CD14-positive monocyte (primary cell): ENCODE measurements at regions not wholly inside any gene's neighbourhood (a gene's known extent, or its start where the extent isn't known, plus 50 kb on each side); places are given as distances from the start of the nearest gene placed in this dataset.

Experiments used
- DNase-seq, 3 donors: peaks; one replicate each; pipeline ENCODE4 v3.0.0-alpha.2; 2011 to 2022
- H2AFZ ChIP-seq: 2 replicates; pipeline ENCODE4 v1.6.0; 2012; ENCODE audit warnings: mild to moderate bottlenecking, low read depth, low read length, inconsistent platforms; ENCODE audit not compliant: insufficient read depth, poor library complexity, severe bottlenecking
- H3K27ac ChIP-seq, 2 donors: 1 replicate in 1 of 2; 2 replicates in 1 of 2; pipeline ENCODE4 v1.5.1; 2012 to 2013; ENCODE audit warnings: low read length in 2 of 2, control low read depth in 1 of 2, inconsistent platforms in 1 of 2, low read depth in 1 of 2, mild to moderate bottlenecking in 1 of 2
- H3K27me3 ChIP-seq, 2 donors: one replicate each; pipeline versions ENCODE4 v1.6.0 to v1.6.1; 2011 to 2013; ENCODE audit warnings: low read length in 2 of 2; ENCODE audit not compliant: control insufficient read depth in 2 of 2, insufficient read depth in 2 of 2
- H3K36me3 ChIP-seq, 2 donors: replicated peaks in 1 of 2; 1 replicate in 1 of 2; 2 replicates in 1 of 2; pipeline versions ENCODE4 v1.5.1 to v1.6.1; 2012 to 2013; ENCODE audit warnings: low read length in 2 of 2, control low read depth in 1 of 2, inconsistent platforms in 1 of 2, mild to moderate bottlenecking in 1 of 2; ENCODE audit not compliant: insufficient read depth in 2 of 2, control insufficient read depth in 1 of 2
- H3K4me1 ChIP-seq, 2 donors: 1 replicate in 1 of 2; 2 replicates in 1 of 2; pipeline versions ENCODE4 v1.5.1 to v1.6.1; 2012 to 2013; ENCODE audit warnings: low read length in 2 of 2, control low read depth in 1 of 2, inconsistent platforms in 1 of 2, mild to moderate bottlenecking in 1 of 2, moderate library complexity in 1 of 2; ENCODE audit not compliant: insufficient read depth in 2 of 2, control insufficient read depth in 1 of 2
- H3K4me2 ChIP-seq: replicated peaks from 2 replicates; pipeline ENCODE3; 2012; ENCODE audit warnings: low read length, moderate library complexity, mild to moderate bottlenecking; ENCODE audit not compliant: poor library complexity, severe bottlenecking; ENCODE audit errors: extremely low read depth
- H3K4me3 ChIP-seq, 3 experiments: fragments of 200-600 bp in 1 of 3; sonication (generic) in 1 of 3; replicated peaks in 1 of 3; 1 replicate in 2 of 3; 2 replicates in 1 of 3; pipeline ENCODE4 v1.5.1; 2011 to 2013; ENCODE audit warnings: low read length in 3 of 3, mild to moderate bottlenecking in 3 of 3, control low read depth in 2 of 3, low read depth in 2 of 3, inconsistent platforms in 1 of 3, moderate library complexity in 1 of 3
- H3K79me2 ChIP-seq: 2 replicates; pipeline ENCODE4 v1.6.0; 2012; ENCODE audit warnings: mild to moderate bottlenecking, control low read depth, inconsistent platforms, low read length, moderate library complexity; ENCODE audit not compliant: insufficient read depth
- H3K9ac ChIP-seq: 2 replicates; pipeline ENCODE4 v1.6.0; 2017; ENCODE audit warnings: low read length, mild to moderate bottlenecking; ENCODE audit not compliant: insufficient read depth, poor library complexity, severe bottlenecking
- H3K9me3 ChIP-seq, 2 donors: replicated peaks in 1 of 2; 1 replicate in 1 of 2; 2 replicates in 1 of 2; pipeline versions ENCODE4 v1.5.1 to v1.6.1; 2012 to 2013; ENCODE audit warnings: low read length in 2 of 2, control low read depth in 1 of 2; ENCODE audit not compliant: control insufficient read depth in 1 of 2, insufficient read depth in 1 of 2
- H4K20me1 ChIP-seq: 2 replicates; pipeline ENCODE4 v1.6.0; 2012; ENCODE audit warnings: mild to moderate bottlenecking, low read length, control low read depth, moderate library complexity; ENCODE audit not compliant: insufficient read depth
- H3K27ac Mint-ChIP-seq, 7 donors: one replicate each; pipeline ENCODE4 v1.8.0; 2020; ENCODE audit warnings: mild to moderate bottlenecking in 7 of 7, mixed read lengths in 7 of 7, moderate library complexity in 6 of 7, inconsistent platforms in 2 of 7
- H3K27me3 Mint-ChIP-seq, 3 donors: one replicate each; pipeline ENCODE4 v1.8.0; 2021 to 2022; ENCODE audit warnings: low read depth in 3 of 3, mild to moderate bottlenecking in 3 of 3, mixed read lengths in 3 of 3, moderate library complexity in 3 of 3, inconsistent platforms in 1 of 3
- H3K36me3 Mint-ChIP-seq, 2 donors: one replicate each; pipeline ENCODE4 v1.8.0; 2020; ENCODE audit warnings: mixed read lengths in 2 of 2, inconsistent platforms in 1 of 2, mild to moderate bottlenecking in 1 of 2
- H3K4me1 Mint-ChIP-seq: one replicate; pipeline ENCODE4 v1.8.0; 2020; ENCODE audit warnings: mild to moderate bottlenecking, mixed read lengths
- H3K4me3 Mint-ChIP-seq, 2 donors: one replicate each; pipeline ENCODE4 v1.8.0; 2020; ENCODE audit warnings: mild to moderate bottlenecking in 2 of 2, mixed read lengths in 2 of 2, moderate library complexity in 1 of 2
- H3K9me3 Mint-ChIP-seq, 7 donors: one replicate each; pipeline ENCODE4 v1.8.0; 2020 to 2022; ENCODE audit warnings: mixed read lengths in 7 of 7, mild to moderate bottlenecking in 6 of 7, moderate library complexity in 6 of 7, inconsistent platforms in 2 of 7
- CTCF ChIP-seq: fragments of 200-600 bp; IDR thresholded peaks from one replicate; pipeline ENCODE4 v1.8.0; 2022; ENCODE audit warnings: antibody characterized with exemption, mild to moderate bottlenecking
- WGBS: methylation state at CpG from one replicate; pipeline ENCODE4 v1.1.5; 2013; ENCODE audit warnings: missing lambda C conversion rate; ENCODE audit not compliant: insufficient coverage; 5-methylcytosine and 5-hydroxymethylcytosine counted together
- intact Hi-C, 2 donors: fragments of 100-400 bp; cut with micrococcal nuclease; formaldehyde crosslinking; loops; one replicate each; pipeline versions ENCODE4 v1.15.0 to v1.15.1; 2023

- no peak overlapping the region for H3K4me2 ChIP-seq
- no CpG with 5 or more reads among the region's 2 CpGs for WGBS
- H3K4me1 ChIP-seq = peaks cover 6 to 7% of the 10 kb centered on the region in 2 donors
- H3K27me3 ChIP-seq = no peaks in the 10 kb centered on the region
- H2AFZ ChIP-seq = no peak overlapping the region
- no peak for TF ChIP-seq CTCF
- no peaks in the 10 kb centered on the region for H3K36me3 ChIP-seq
- no peak overlapping the region for H3K9ac ChIP-seq
- Mint-ChIP-seq H3K4me3 (no peak overlapping the region), H3K4me1 (peaks cover 20% of the 10 kb centered on the region), H3K27me3 (peaks cover 0 to 3% (median 2%) of the 10 kb centered on the region in 3 donors), H3K36me3 (no peaks in the 10 kb centered on the region), H3K9me3 (peaks cover 0 to 10% (median 6%) of the 10 kb centered on the region in 7 donors), H3K27ac (no peak overlapping the region)
- H3K9me3 ChIP-seq = no peaks in the 10 kb centered on the region
- H3K27ac ChIP-seq = no peak overlapping the region
- no peak overlapping the region for H3K4me3 ChIP-seq
- DNase-seq = no peak
- intact Hi-C loops = no loop called here
- no peaks in the 10 kb centered on the region for H3K79me2 ChIP-seq
- no peaks in the 10 kb centered on the region for H4K20me1 ChIP-seq
These were observed 357.2 kb downstream of the PDCD6IP start for GRCh38 chr3:34155666-34156065.

GRCh38 chr3:34157491-34157890 is 359.1 kb downstream of the PDCD6IP start:
- TF ChIP-seq CTCF = no peak
- Mint-ChIP-seq H3K9me3 (peaks cover 0 to 10% (median 6%) of the 10 kb centered on the region in 7 donors), H3K4me3 (no peak overlapping the region), H3K27me3 (no peaks in the 10 kb centered on the region), H3K4me1 (peaks cover 20% of the 10 kb centered on the region), H3K36me3 (no peaks in the 10 kb centered on the region), H3K27ac (peak overlapping the region in 1 of 7 donors; percentile 8)
- H3K9me3 ChIP-seq = no peaks in the 10 kb centered on the region
- H3K36me3 ChIP-seq = no peaks in the 10 kb centered on the region
- no peaks in the 10 kb centered on the region for H3K27me3 ChIP-seq
- no peaks in the 10 kb centered on the region for H4K20me1 ChIP-seq
- no peak overlapping the region for H3K27ac ChIP-seq
- no peaks in the 10 kb centered on the region for H3K79me2 ChIP-seq
- H3K4me1 ChIP-seq = peaks cover 6 to 7% of the 10 kb centered on the region in 2 donors
- H3K4me2 ChIP-seq = no peak overlapping the region
- H2AFZ ChIP-seq = no peak overlapping the region
- no peak for DNase-seq
- H3K9ac ChIP-seq = no peak overlapping the region
- intact Hi-C loops = no loop called here
- no peak overlapping the region for H3K4me3 ChIP-seq
